ENCODE measurements at regions not wholly inside any gene's neighbourhood (a gene's known extent, or its start where the extent isn't known, plus 50 kb on each side); places are given as distances from the start of the nearest gene placed in this dataset.

GRCh38 chr12:47299586-47299985 lies 219.8 kb upstream of the AMIGO2 start:
- Mint-ChIP-seq H3K27me3 (ENCODE audit: low read depth) (no peaks in the 10 kb centered on the region; the same call in 1 of the 2 replicates), H3K36me3 (no peaks in the 10 kb centered on the region), H3K27ac (no peak overlapping the region), H3K9me3 (peaks cover 4% of the 10 kb centered on the region; the same call in 1 of the 2 replicates), H3K4me1 (peaks cover 30% of the 10 kb centered on the region), H3K4me3 (no peak overlapping the region)
- ChIA-PET POLR2A (no interaction called here), CTCF (no interaction called here)
- no peak for TF ChIP-seq ARID4B (CRISPR knock-in tag; IDR thresholded peaks at IDR 0.05; ENCODE audit: borderline replicate concordance)
- TF ChIP-seq ATF1 (CRISPR knock-in tag; IDR thresholded peaks at IDR 0.05) = no peak
- no peak for TF ChIP-seq PRRX2 (CRISPR knock-in tag; IDR thresholded peaks at IDR 0.05)
- no peak for TF ChIP-seq ZNF512 (CRISPR knock-in tag; IDR thresholded peaks at IDR 0.05; ENCODE audit: borderline replicate concordance)
- no peak for TF ChIP-seq TEAD1 (CRISPR knock-in tag; IDR thresholded peaks at IDR 0.05)
- no peak for TF ChIP-seq FOXJ3 (CRISPR knock-in tag; IDR thresholded peaks at IDR 0.05; ENCODE audit: borderline replicate concordance)
- no peak for DNase-seq (ENCODE audit: low spot score)
- ATAC-seq = no peak

DNA sequence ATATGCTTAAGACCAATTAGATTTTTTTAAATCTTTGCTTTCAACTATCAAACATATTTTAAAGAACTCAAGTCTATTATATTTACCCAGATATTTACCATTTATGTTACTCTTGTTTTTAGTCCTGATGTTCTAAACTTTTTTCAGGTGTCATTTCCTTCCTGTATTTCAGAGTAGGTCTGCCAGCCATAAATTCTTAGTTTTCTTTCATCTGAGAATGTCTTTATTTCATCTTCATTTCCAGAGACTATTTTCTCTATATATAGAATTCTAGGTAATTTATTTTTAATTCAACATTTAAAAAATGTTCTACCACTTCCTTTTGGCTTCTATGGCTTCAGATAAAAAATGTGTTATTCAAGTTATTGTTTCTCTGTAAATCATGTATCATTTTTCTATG lies 218.2 kb upstream of the AMIGO2 start:
- ChIA-PET CTCF (no interaction called here), POLR2A (no interaction called here)
- H3K27ac Mint-ChIP-seq = no peak overlapping the region
- H3K4me3 Mint-ChIP-seq = no peak overlapping the region
- peaks cover 32% of the 10 kb centered on the region for H3K4me1 Mint-ChIP-seq
- TF ChIP-seq PRRX2 (CRISPR knock-in tag; IDR thresholded peaks at IDR 0.05) (no peak), SOX15 (CRISPR knock-in tag; IDR thresholded peaks at IDR 0.05) (no peak), NFATC4 (CRISPR knock-in tag; IDR thresholded peaks at IDR 0.05) (no peak), TEAD1 (CRISPR knock-in tag; IDR thresholded peaks at IDR 0.05) (no peak), ATF1 (CRISPR knock-in tag; IDR thresholded peaks at IDR 0.05) (no peak), PRDM15 (CRISPR knock-in tag; IDR thresholded peaks at IDR 0.05) (no peak)
- DNase-seq (ENCODE audit: low spot score) (no peak), ATAC-seq (no peak)
- no peaks in the 10 kb centered on the region for H3K36me3 Mint-ChIP-seq
- no peaks in the 10 kb centered on the region; the same call in 1 of the 2 replicates for H3K27me3 Mint-ChIP-seq (ENCODE audit: low read depth)
- H3K9me3 Mint-ChIP-seq = peaks cover 2% of the 10 kb centered on the region; the same call in 1 of the 2 replicates

DNA sequence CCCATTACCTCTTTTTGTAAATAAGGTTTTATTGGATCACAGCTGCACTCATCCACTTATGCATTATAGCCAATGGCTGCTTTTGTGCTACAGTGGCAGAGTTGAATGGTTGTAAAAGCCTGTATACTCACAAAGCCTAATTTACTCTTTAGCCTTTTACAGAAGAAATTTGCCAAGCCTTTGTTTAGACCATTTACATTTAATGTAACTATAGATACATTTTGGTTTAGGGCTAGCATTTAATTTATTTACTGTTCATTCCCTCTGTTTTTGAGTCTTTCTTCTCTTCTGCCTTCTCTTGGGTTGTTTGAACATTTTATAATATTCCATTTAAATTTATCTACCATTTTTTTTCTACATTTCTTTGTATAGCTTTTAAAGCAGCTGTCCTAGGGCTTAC lies 217.1 kb upstream of the AMIGO2 start:
- ATAC-seq (no peak), DNase-seq (ENCODE audit: low spot score) (no peak)
- ChIA-PET CTCF (no interaction called here), POLR2A (no interaction called here)
- H3K27ac Mint-ChIP-seq = no peak overlapping the region
- H3K27me3 Mint-ChIP-seq (ENCODE audit: low read depth) = no peaks in the 10 kb centered on the region
- H3K9me3 Mint-ChIP-seq = no peaks in the 10 kb centered on the region
- no peak overlapping the region for H3K4me3 Mint-ChIP-seq
- no peaks in the 10 kb centered on the region for H3K36me3 Mint-ChIP-seq
- peaks cover 26% of the 10 kb centered on the region for H3K4me1 Mint-ChIP-seq
- no peak for TF ChIP-seq ZNF138 (CRISPR knock-in tag; conservative IDR thresholded peaks at IDR 0.05)
- no peak for TF ChIP-seq GTF2I (CRISPR knock-in tag; conservative IDR thresholded peaks at IDR 0.05)
- TF ChIP-seq, protein P1, sequence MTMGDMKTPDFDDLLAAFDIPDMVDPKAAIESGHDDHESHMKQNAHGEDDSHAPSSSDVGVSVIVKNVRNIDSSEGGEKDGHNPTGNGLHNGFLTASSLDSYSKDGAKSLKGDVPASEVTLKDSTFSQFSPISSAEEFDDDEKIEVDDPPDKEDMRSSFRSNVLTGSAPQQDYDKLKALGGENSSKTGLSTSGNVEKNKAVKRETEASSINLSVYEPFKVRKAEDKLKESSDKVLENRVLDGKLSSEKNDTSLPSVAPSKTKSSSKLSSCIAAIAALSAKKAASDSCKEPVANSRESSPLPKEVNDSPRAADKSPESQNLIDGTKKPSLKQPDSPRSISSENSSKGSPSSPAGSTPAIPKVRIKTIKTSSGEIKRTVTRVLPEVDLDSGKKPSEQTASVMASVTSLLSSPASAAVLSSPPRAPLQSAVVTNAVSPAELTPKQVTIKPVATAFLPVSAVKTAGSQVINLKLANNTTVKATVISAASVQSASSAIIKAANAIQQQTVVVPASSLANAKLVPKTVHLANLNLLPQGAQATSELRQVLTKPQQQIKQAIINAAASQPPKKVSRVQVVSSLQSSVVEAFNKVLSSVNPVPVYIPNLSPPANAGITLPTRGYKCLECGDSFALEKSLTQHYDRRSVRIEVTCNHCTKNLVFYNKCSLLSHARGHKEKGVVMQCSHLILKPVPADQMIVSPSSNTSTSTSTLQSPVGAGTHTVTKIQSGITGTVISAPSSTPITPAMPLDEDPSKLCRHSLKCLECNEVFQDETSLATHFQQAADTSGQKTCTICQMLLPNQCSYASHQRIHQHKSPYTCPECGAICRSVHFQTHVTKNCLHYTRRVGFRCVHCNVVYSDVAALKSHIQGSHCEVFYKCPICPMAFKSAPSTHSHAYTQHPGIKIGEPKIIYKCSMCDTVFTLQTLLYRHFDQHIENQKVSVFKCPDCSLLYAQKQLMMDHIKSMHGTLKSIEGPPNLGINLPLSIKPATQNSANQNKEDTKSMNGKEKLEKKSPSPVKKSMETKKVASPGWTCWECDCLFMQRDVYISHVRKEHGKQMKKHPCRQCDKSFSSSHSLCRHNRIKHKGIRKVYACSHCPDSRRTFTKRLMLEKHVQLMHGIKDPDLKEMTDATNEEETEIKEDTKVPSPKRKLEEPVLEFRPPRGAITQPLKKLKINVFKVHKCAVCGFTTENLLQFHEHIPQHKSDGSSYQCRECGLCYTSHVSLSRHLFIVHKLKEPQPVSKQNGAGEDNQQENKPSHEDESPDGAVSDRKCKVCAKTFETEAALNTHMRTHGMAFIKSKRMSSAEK (CRISPR knock-in tag; IDR thresholded peaks at IDR 0.05; ENCODE audit: borderline replicate concordance) = no peak
- no peak for TF ChIP-seq ZNF396 (CRISPR knock-in tag; IDR thresholded peaks at IDR 0.05; ENCODE audit: borderline replicate concordance)
- no peak for TF ChIP-seq JUN (CRISPR knock-in tag; IDR thresholded peaks at IDR 0.05)
- TF ChIP-seq ATF3 (CRISPR knock-in tag; conservative IDR thresholded peaks at IDR 0.05) = no peak
- no peak for TF ChIP-seq ATF1 (CRISPR knock-in tag; IDR thresholded peaks at IDR 0.05)
- TF ChIP-seq RELA (CRISPR knock-in tag; IDR thresholded peaks at IDR 0.05; ENCODE audit: borderline replicate concordance) = no peak
- no peak for TF ChIP-seq ZBTB21 (CRISPR knock-in tag; IDR thresholded peaks at IDR 0.05; ENCODE audit: borderline replicate concordance)
- TF ChIP-seq FOXJ3 (CRISPR knock-in tag; IDR thresholded peaks at IDR 0.05; ENCODE audit: borderline replicate concordance) = no peak
- TF ChIP-seq, protein P2, sequence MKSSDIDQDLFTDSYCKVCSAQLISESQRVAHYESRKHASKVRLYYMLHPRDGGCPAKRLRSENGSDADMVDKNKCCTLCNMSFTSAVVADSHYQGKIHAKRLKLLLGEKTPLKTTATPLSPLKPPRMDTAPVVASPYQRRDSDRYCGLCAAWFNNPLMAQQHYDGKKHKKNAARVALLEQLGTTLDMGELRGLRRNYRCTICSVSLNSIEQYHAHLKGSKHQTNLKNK (CRISPR knock-in tag; IDR thresholded peaks at IDR 0.05) = no peak

Measured in WTC11 (cell line).